ENCODE measurements at regions not wholly inside any gene's neighbourhood (a gene's known extent, or its start where the extent isn't known, plus 50 kb on each side); places are given as distances from the start of the nearest gene placed in this dataset.

DNA sequence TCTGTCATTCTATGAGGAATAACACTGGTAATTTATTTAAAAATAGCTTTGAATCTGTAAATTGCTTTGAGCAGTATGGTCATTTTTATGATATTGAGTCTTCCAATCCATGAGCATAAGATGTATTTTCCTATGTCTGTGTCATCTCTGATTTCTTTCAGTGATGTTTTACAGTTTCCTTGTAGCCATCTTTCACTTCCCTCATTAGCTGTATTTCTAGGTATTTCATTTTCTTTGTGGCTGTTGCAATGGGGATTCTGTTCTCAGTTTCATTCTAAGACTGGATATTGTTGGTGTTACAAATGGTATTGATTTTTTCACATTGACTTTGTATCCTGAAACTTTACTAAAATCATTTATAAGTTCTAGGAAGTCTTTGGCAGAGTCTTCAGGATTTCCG is 116.2 kb downstream of the DDX3Y start:
- TF ChIP-seq, protein P1, sequence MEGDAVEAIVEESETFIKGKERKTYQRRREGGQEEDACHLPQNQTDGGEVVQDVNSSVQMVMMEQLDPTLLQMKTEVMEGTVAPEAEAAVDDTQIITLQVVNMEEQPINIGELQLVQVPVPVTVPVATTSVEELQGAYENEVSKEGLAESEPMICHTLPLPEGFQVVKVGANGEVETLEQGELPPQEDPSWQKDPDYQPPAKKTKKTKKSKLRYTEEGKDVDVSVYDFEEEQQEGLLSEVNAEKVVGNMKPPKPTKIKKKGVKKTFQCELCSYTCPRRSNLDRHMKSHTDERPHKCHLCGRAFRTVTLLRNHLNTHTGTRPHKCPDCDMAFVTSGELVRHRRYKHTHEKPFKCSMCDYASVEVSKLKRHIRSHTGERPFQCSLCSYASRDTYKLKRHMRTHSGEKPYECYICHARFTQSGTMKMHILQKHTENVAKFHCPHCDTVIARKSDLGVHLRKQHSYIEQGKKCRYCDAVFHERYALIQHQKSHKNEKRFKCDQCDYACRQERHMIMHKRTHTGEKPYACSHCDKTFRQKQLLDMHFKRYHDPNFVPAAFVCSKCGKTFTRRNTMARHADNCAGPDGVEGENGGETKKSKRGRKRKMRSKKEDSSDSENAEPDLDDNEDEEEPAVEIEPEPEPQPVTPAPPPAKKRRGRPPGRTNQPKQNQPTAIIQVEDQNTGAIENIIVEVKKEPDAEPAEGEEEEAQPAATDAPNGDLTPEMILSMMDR (IDR thresholded peaks at IDR 0.05; ENCODE audit: insufficient read depth, low read depth, low read length) = no peak
- ChIA-PET CTCF (no interaction called here), POLR2A (no interaction called here)
- DNase-seq (ENCODE audit: low read depth) = no peak
- no peaks in the 10 kb centered on the region for H3K27me3 ChIP-seq (ENCODE audit: control insufficient read depth, insufficient read depth, low read length)
- no peaks in the 10 kb centered on the region for H3K36me3 ChIP-seq (ENCODE audit: control insufficient read depth, insufficient read depth, low read length)
- no peak overlapping the region for H3K4me3 ChIP-seq (ENCODE audit: low read depth, low read length)

DNA sequence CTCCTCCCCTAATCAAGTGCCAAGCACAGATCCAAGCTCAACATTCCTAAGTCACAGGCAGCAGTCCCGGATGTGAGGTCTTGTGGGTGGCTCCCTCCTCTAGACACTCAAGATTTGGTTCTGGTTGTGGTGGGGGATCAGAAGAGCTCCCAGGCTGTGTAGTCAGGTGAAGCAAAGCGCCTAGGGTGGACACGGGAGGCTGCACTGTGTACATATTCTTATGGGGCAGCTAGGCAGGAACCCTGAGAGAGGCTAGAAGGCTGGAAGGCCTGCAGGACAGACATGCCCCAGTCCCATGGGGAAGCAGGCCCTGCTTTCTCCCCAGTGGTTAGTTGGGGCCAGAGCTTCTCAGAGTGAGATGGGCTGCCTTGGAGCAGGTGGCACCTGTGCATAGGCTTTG is 118.9 kb downstream of the DDX3Y start:
- ChIA-PET POLR2A (no interaction called here), CTCF (no interaction called here)
- no peak for DNase-seq (ENCODE audit: low read depth)
- H3K36me3 ChIP-seq (ENCODE audit: control insufficient read depth, insufficient read depth, low read length) = no peaks in the 10 kb centered on the region
- no peaks in the 10 kb centered on the region for H3K27me3 ChIP-seq (ENCODE audit: control insufficient read depth, insufficient read depth, low read length)
- no peak overlapping the region for H3K4me3 ChIP-seq (ENCODE audit: low read depth, low read length)
- TF ChIP-seq, protein P1 (IDR thresholded peaks at IDR 0.05; ENCODE audit: insufficient read depth, low read depth, low read length) = no peak

DNA sequence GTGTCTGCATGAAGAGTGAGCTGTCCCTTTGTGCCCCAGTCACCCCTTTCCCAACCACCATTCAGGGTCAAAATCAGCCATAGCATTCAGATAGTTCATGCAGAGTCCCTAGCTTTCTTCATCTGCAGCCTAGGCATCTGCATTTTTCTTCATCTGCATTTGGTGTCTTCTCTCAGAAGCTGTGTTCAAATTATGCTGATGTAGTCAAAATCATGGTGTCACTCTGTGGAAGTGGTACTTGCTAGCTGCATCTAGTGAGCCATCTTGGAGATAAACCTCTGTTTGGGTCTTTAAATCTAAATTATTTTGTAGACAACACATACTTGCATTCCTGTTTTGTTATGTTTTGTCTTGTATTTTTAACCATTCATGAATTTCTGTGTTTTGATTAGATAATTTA is 119.8 kb downstream of the DDX3Y start:
- Histone ChIP-seq H3K4me3 (ENCODE audit: low read depth, low read length) (no peak overlapping the region), H3K27me3 (ENCODE audit: control insufficient read depth, insufficient read depth, low read length) (no peaks in the 10 kb centered on the region), H3K36me3 (ENCODE audit: control insufficient read depth, insufficient read depth, low read length) (no peaks in the 10 kb centered on the region)
- ChIA-PET CTCF (no interaction called here), POLR2A (no interaction called here)
- TF ChIP-seq, protein P1 (IDR thresholded peaks at IDR 0.05; ENCODE audit: insufficient read depth, low read depth, low read length) = no peak
- no peak for DNase-seq (ENCODE audit: low read depth)

DNA sequence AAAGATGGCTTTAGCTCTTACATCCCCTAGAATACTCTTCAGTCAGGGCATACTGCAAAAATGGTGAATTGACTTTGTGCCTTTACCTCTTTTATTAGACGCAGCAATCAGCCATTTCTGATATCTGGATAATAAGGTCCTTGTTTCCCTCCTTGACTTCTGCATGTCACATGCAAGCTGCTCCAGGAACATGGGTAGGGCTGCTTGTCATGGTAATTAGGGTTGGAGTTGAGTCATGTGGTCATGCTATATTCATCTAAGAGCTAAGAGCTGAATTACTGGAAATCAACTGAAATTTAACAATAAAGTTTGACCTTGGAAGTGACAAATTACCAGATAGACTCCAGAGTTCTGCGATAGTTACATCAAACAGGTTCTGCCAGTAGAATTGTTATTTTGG is 122.2 kb downstream of the DDX3Y start:
- ChIA-PET POLR2A (no interaction called here), CTCF (no interaction called here)
- TF ChIP-seq, protein P1 (IDR thresholded peaks at IDR 0.05; ENCODE audit: insufficient read depth, low read depth, low read length) = no peak
- no peaks in the 10 kb centered on the region for H3K27me3 ChIP-seq (ENCODE audit: control insufficient read depth, insufficient read depth, low read length)
- no peaks in the 10 kb centered on the region for H3K36me3 ChIP-seq (ENCODE audit: control insufficient read depth, insufficient read depth, low read length)
- no peak for DNase-seq (ENCODE audit: low read depth)
- no peak overlapping the region for H3K4me3 ChIP-seq (ENCODE audit: low read depth, low read length)

DNA sequence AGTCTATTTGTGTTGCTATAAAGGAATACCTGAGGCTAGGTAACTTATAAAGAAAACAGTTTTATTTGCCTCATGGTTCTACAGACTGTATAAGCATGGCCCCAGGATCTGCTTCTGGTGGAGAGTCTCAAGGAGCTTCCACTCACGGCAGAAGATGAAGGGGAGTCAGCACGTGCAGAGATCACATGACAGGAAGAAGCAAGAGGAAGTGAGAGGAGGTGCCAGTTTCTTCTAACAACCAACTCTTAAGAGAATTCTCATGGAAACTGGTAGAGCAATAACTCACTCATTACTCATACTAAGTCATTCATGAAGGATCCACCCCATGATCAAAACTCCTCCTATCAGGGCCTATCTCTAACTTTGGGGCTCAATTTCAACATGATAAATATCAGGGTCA is 135.6 kb downstream of the DDX3Y start:
- DNase-seq (ENCODE audit: low read depth) = no peak
- H3K4me3 ChIP-seq (ENCODE audit: low read depth, low read length) = no peak overlapping the region
- POLR2A ChIA-PET = no interaction called here
- no peaks in the 10 kb centered on the region for H3K27me3 ChIP-seq (ENCODE audit: control insufficient read depth, insufficient read depth, low read length)
- TF ChIP-seq, protein P1 (IDR thresholded peaks at IDR 0.05; ENCODE audit: insufficient read depth, low read depth, low read length) = no peak
- H3K36me3 ChIP-seq (ENCODE audit: control insufficient read depth, insufficient read depth, low read length) = no peaks in the 10 kb centered on the region
- CTCF ChIA-PET = no interaction called here

All from BJ (cell line).